ENCODE measurements at regions not wholly inside any gene's neighbourhood (a gene's known extent, or its start where the extent isn't known, plus 50 kb on each side); places are given as distances from the start of the nearest gene placed in this dataset.

GRCh38 chr6:95091823-95092436, 485.4 kb upstream of the MANEA start:
- peak; percentile 71 for TF ChIP-seq CTCF (IDR thresholded peaks at IDR 0.05)

- TF ChIP-seq CTCF (IDR thresholded peaks at IDR 0.05): no peak
Measured at GRCh38 chr6:95093154-95093553, 484.2 kb upstream of the MANEA start.

- no peak for TF ChIP-seq CTCF (IDR thresholded peaks at IDR 0.05)
Measured at GRCh38 chr6:95094751-95095663, 482.3 kb upstream of the MANEA start.

GRCh38 chr6:95095855-95096254, 481.5 kb upstream of the MANEA start:
- TF ChIP-seq CTCF (IDR thresholded peaks at IDR 0.05): no peak

- no peak for TF ChIP-seq CTCF (IDR thresholded peaks at IDR 0.05)
Measured at GRCh38 chr6:95099410-95099809, 477.9 kb upstream of the MANEA start.

GRCh38 chr6:95109212-95109611, 468.1 kb upstream of the MANEA start:
- TF ChIP-seq CTCF (IDR thresholded peaks at IDR 0.05): no peak

GRCh38 chr6:95110767-95111166, 466.6 kb upstream of the MANEA start:
- TF ChIP-seq CTCF (IDR thresholded peaks at IDR 0.05): no peak
